BE2C (cell line): ENCODE measurements at regions not wholly inside any gene's neighbourhood (a gene's known extent, or its start where the extent isn't known, plus 50 kb on each side); places are given as distances from the start of the nearest gene placed in this dataset.

Experiments used
- DNase-seq: peaks from one replicate; pipeline ENCODE4 v3.0.0-alpha.2; 2020
- H3K27me3 ChIP-seq: fragments of 250-450 bp; sonication (Bioruptor Pico); 2 replicates; pipeline ENCODE4 v1.5.1; 2020; ENCODE audit warnings: mild to moderate bottlenecking
- H3K36me3 ChIP-seq: fragments of 250-450 bp; sonication (Bioruptor Pico); 2 replicates; pipeline ENCODE4 v1.5.1; 2020; ENCODE audit warnings: mild to moderate bottlenecking
- H3K4me1 ChIP-seq: fragments of 250-450 bp; sonication (Bioruptor Pico); 2 replicates; pipeline ENCODE4 v1.5.1; 2020
- H3K4me3 ChIP-seq: 2 replicates; pipeline ENCODE4 v1.5.1; 2011; ENCODE audit warnings: low read depth, low read length
- H3K9me3 ChIP-seq: fragments of 250-450 bp; sonication (Bioruptor Pico); 2 replicates; pipeline ENCODE4 v1.5.1; 2020
- CTCF ChIP-seq: IDR thresholded peaks from 2 replicates; pipeline ENCODE4 v1.5.1; 2012; ENCODE audit warnings: mild to moderate bottlenecking, low read depth, low read length

GRCh38 chr13:22289711-22290110, 618.8 kb downstream of the FGF9 start:
- Histone ChIP-seq H3K4me3 (no peak overlapping the region), H3K4me1 (no peaks in the 10 kb centered on the region), H3K27me3 (no peaks in the 10 kb centered on the region), H3K9me3 (no peaks in the 10 kb centered on the region), H3K36me3 (no peaks in the 10 kb centered on the region)
- no peak for TF ChIP-seq CTCF
- no peak for DNase-seq

- no peak for DNase-seq
- H3K4me1 ChIP-seq, result no peaks in the 10 kb centered on the region
- H3K4me3 ChIP-seq, result no peak overlapping the region
- no peaks in the 10 kb centered on the region for H3K27me3 ChIP-seq
- no peaks in the 10 kb centered on the region for H3K36me3 ChIP-seq
- no peak for TF ChIP-seq CTCF
- H3K9me3 ChIP-seq, result no peaks in the 10 kb centered on the region
Observed at GRCh38 chr13:22298530-22298929, 627.7 kb downstream of the FGF9 start.

GRCh38 chr13:22311734-22312404, 641.0 kb downstream of the FGF9 start:
- no peak overlapping the region for H3K4me3 ChIP-seq
- H3K36me3 ChIP-seq, result no peaks in the 10 kb centered on the region
- no peak for DNase-seq
- no peaks in the 10 kb centered on the region for H3K27me3 ChIP-seq
- no peaks in the 10 kb centered on the region for H3K9me3 ChIP-seq
- no peaks in the 10 kb centered on the region for H3K4me1 ChIP-seq
- no peak for TF ChIP-seq CTCF

DNA sequence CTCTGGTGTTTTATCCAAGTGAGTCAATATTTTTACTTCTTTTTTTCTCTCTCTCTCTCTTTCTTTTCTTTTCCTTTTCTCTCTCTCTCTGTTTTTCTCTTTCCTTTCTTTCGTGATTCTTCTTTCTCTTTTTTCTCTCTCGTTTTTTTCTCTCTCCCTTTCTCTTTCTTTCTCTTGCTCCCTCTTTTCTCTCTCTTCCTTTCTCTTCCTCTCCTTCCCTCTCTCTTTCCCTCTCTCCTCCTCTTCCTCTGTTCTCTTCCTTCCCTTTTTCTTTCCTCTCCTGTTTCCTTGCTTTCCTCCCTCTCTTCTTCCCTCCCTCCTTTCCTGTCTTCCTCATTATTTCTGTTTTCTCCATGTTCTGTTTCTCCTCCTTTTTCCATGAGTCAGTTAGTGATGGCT, 641.5 kb downstream of the FGF9 start:
- Histone ChIP-seq H3K4me3 (no peak overlapping the region), H3K4me1 (no peaks in the 10 kb centered on the region), H3K9me3 (no peaks in the 10 kb centered on the region), H3K27me3 (no peaks in the 10 kb centered on the region), H3K36me3 (no peaks in the 10 kb centered on the region)
- DNase-seq, result no peak
- TF ChIP-seq CTCF, result no peak

DNA sequence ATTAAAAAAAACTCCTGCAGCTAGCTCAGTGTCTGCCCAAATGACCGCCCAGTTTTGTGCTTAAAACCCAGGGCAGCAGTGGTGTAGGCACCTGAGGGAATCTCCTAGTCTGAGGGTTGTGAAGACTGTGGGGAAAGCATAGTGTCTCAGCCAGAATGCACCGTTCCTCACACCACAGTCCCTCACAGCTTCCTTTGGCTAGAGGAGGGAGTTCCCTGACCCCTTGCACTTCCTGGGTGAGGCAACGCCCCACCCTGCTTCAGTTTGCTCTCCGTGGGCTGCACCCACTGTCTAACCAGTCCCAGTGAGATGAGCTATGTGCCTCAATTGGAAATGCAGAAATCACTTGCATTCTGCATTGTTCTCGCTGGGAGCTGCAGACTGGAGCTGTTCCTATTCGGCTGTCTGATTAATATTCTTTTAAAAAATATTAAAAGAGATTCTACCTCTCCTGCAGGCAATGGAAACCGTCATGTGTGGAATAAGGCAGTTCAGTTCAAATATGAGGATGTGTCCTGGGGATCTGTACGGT, 645.7 kb downstream of the FGF9 start:
- no peak overlapping the region for H3K4me3 ChIP-seq
- DNase-seq, result no peak
- H3K4me1 ChIP-seq, result no peaks in the 10 kb centered on the region
- H3K9me3 ChIP-seq, result no peaks in the 10 kb centered on the region
- no peak for TF ChIP-seq CTCF
- H3K27me3 ChIP-seq, result no peaks in the 10 kb centered on the region
- H3K36me3 ChIP-seq, result no peaks in the 10 kb centered on the region

GRCh38 chr13:22320991-22321390, 650.1 kb downstream of the FGF9 start:
- DNase-seq, result no peak
- no peak for TF ChIP-seq CTCF
- H3K36me3 ChIP-seq, result no peaks in the 10 kb centered on the region

More at GRCh38 chr13:22320991-22321390, 650.1 kb downstream of the FGF9 start:
- Histone ChIP-seq H3K9me3 (no peaks in the 10 kb centered on the region), H3K4me3 (no peak overlapping the region), H3K27me3 (no peaks in the 10 kb centered on the region), H3K4me1 (no peaks in the 10 kb centered on the region)
